ENCODE measurements at regions not wholly inside any gene's neighbourhood (a gene's known extent, or its start where the extent isn't known, plus 50 kb on each side); places are given as distances from the start of the nearest gene placed in this dataset.

GRCh38 chr3:117939425-117940027, 1095.1 kb downstream of the IGSF11 start:
- TF ChIP-seq GATA2 (IDR thresholded peaks at IDR 0.05; ENCODE audit: low read depth, low read length) (no peak), GATA3 (IDR thresholded peaks at IDR 0.05; ENCODE audit: low read depth, low read length) (no peak)
